ENCODE measurements at regions not wholly inside any gene's neighbourhood (a gene's known extent, or its start where the extent isn't known, plus 50 kb on each side); places are given as distances from the start of the nearest gene placed in this dataset.

GRCh38 chr13:59360916-59361315 is 802.8 kb downstream of the DIAPH3 start:
- TF ChIP-seq CTCF (IDR thresholded peaks at IDR 0.05): no peak
- no peak overlapping the region for H3K4me3 ChIP-seq
- H3K27ac ChIP-seq: no peak overlapping the region
- no peak for DNase-seq (ENCODE audit: low spot score)

GRCh38 chr13:59363313-59363712 is 800.4 kb downstream of the DIAPH3 start:
- H3K27ac ChIP-seq: no peak overlapping the region
- no peak for DNase-seq (ENCODE audit: low spot score)
- TF ChIP-seq CTCF (IDR thresholded peaks at IDR 0.05): no peak
- no peak overlapping the region for H3K4me3 ChIP-seq

GRCh38 chr13:59363947-59364346 is 799.8 kb downstream of the DIAPH3 start:
- no peak overlapping the region for H3K27ac ChIP-seq
- no peak for TF ChIP-seq CTCF (IDR thresholded peaks at IDR 0.05)
- DNase-seq (ENCODE audit: low spot score): no peak
- H3K4me3 ChIP-seq: no peak overlapping the region

- Histone ChIP-seq H3K27ac (no peak overlapping the region), H3K4me3 (no peak overlapping the region)
- TF ChIP-seq CTCF (IDR thresholded peaks at IDR 0.05): no peak
- no peak for DNase-seq (ENCODE audit: low spot score)
Observed at GRCh38 chr13:59364641-59365085, 799.1 kb downstream of the DIAPH3 start.

- Histone ChIP-seq H3K4me3 (no peak overlapping the region), H3K27ac (no peak overlapping the region)
- no peak for TF ChIP-seq CTCF (IDR thresholded peaks at IDR 0.05)
- no peak for DNase-seq (ENCODE audit: low spot score)
Observed at GRCh38 chr13:59367467-59367866, 796.3 kb downstream of the DIAPH3 start.

GRCh38 chr13:59367904-59368303 is 795.8 kb downstream of the DIAPH3 start:
- DNase-seq (ENCODE audit: low spot score): no peak
- H3K4me3 ChIP-seq: no peak overlapping the region
- H3K27ac ChIP-seq: no peak overlapping the region
- no peak for TF ChIP-seq CTCF (IDR thresholded peaks at IDR 0.05)

GRCh38 chr13:59368693-59369092 is 795.0 kb downstream of the DIAPH3 start:
- Histone ChIP-seq H3K27ac (no peak overlapping the region), H3K4me3 (no peak overlapping the region)
- no peak for TF ChIP-seq CTCF (IDR thresholded peaks at IDR 0.05)
- DNase-seq (ENCODE audit: low spot score): no peak
